ENCODE measurements at regions not wholly inside any gene's neighbourhood (a gene's known extent, or its start where the extent isn't known, plus 50 kb on each side); places are given as distances from the start of the nearest gene placed in this dataset.

DNA sequence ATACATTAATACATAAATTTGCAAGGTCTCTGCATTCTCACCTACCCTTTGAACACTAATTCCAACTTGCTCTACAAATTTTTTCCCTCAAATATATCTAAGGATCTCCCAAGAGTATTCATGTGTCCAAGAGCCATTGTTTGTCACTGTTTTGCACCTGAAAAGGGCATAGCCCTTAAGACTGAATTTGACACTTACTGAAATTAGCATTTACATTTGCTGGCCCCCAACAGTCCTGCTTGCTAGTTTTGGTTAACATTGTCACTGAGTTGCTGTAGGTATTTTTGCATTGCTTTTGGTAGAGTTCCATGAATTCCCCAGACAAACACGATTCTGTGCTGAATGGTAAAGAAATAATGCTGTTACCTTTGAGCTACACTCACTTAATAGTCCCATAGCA is 57.3 kb downstream of the KCNA4 start:
- ATAC-seq (no peak), DNase-seq (ENCODE audit: low spot score) (no peak)

DNA sequence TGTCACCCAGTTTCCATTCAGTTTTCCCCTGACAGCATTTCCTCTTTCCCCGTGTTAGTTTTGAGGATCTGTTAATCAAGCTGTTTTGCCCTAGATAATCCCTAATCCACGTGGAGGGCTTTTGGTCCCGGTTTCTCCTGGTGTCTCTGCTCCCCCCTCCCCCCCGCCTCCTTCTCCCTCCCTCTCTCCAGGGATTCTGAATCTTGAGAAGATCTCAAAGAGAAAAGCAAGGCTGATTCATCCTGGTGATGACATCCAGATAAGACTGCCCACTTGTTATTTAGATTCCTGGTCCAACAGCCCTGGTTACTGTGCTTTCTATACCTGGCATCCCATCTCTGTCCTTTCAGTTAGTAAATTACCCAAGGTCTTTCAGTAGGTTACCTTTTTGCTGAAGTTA is 59.4 kb downstream of the KCNA4 start:
- DNase-seq (ENCODE audit: low spot score) (no peak), ATAC-seq (no peak)

DNA sequence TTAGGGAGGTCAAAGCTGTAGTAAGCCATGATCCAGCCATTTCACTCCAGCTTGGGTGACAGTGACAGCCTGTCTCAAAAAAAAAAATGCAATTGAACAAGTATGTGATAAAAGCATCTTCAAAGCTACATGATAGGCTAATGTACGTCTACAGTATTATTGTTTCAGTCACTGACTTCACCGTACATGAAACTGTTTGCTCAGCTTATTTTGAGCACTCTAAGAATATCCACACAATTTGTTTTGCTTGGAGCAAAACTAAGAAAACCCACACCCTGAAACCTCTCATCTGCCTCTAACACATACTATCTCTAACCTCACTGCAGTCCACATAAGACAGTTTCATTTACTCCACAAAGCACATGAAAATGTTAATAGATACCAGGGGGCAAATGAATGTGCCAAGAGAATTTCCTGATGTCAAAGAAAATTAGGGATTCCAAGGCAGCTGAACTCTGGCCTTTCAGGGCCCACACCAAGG is 60.7 kb downstream of the KCNA4 start:
- ATAC-seq, result no peak

DNA sequence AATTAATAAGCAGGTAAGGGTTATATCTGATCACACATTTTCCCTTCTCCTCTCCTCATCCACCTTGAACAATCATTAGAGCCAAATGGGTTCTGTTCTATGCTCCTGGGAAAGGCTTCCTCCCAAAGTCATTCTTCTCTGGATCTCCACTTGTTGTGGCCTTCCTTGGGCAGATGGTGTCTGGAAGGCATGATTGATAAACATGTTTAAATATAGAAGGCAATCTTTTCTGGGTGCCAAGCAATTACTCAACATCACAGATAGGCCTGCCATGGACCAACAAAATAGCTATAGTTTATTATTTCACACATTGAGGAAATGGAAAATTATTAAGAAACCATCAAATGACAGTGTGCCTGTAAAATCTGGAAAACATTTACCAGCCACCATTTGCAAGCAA is 73.5 kb downstream of the KCNA4 start:
- no peak for ATAC-seq

More for the DNA sequence above, 60.7 kb downstream of the KCNA4 start:
- DNase-seq (ENCODE audit: low spot score), result no peak

DNA sequence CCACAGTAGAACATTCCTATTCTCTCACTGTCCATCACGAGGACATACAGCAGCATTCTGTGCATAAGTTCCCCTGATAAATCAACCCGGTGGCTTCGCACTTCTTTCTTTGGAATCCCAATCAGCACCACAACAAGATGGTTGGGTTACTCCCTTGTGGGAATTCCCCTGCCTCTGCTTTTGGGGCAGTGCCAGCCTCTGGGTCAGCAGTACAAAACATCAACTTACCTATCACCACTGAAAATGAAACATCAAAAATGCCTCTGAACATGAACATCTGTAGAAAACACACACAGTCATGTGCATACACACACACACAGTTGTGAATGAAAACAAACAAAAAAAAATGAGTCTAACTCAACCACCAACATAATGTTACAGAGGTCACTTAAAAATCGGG is 79.3 kb downstream of the KCNA4 start:
- ATAC-seq (no peak), DNase-seq (ENCODE audit: low spot score) (no peak)

More for the DNA sequence above, 73.5 kb downstream of the KCNA4 start:
- DNase-seq (ENCODE audit: low spot score), result no peak

DNA sequence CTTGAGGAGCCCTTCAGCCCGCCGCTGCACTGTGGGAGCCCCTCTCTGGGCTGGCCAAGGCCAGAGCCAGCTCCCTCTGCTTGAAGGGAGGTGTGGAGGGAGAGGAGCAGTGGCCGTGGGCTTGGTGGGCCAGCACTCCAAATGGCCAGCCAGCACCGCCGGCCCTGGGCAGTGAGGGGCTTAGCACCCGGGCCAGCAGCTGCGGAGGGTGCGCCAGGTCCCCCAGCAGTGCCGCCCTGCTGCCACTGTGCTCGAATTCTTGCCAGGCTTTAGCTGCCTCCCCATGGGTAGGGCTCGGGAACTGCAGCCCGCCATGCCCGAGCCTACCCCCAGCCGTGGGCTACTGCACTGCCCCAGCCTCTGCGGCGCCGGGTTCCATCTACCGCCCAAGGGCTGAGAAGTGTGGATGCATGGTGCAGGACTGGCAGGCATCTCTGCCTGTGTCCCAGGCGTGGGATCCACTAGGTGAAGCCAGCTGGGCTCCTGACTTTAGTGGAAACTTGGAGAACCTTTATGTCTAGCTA is 82.7 kb downstream of the KCNA4 start:
- DNase-seq (ENCODE audit: low spot score) (no peak), ATAC-seq (no peak)

DNA sequence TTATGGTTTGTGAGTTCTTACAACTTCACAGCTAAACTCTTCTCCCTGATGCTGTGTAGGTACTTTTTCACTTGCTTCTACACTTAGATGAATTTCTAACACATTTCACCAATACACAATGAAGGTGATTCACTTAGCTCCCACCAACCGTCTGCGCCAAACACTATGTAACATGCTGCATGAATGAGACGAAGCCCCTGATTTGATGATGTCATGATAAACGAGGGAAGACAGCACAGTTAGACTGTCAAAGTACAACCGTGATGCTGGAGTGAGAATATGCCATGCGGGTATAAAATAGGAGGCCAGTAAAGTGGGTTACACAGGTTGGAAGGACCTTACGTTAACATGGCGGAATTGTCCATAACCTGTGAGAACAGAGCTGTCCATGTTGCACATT is 100.8 kb downstream of the KCNA4 start:
- ATAC-seq, result no peak
- no peak for DNase-seq (ENCODE audit: low spot score)

DNA sequence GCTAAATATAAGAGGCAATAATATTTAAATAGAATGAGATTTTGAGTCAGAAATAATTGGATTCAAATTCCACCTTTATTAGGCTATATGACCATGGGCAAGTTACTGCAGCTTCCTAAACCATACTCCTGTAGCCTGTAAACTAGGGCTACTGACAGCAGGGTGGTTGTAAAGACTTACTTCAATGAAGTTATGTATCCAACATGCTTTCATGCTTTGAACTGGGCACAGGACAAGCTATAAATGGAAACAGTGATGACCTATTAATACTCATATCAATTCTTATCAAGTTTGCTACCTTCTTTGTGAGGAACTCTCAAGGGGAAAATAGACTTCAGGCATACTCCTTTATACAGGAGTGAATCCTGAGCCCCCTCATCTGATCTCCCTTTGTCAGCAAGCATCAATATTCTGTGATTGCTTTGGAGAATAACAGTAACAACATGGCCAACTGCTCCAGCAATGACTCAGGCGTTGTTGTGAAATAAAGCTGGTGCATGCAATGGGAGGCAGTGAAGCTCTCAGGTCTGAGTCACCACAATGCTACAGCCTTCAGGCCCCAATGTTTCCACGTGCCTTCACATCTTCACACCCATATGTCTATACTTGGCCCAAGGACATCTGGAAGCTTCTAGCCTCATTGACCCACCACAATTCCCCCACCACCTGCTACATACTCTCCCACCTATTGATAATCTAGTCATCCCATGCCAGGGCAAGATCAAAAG is 102.5 kb downstream of the KCNA4 start:
- ATAC-seq, result no peak
- no peak for DNase-seq (ENCODE audit: low spot score)

DNA sequence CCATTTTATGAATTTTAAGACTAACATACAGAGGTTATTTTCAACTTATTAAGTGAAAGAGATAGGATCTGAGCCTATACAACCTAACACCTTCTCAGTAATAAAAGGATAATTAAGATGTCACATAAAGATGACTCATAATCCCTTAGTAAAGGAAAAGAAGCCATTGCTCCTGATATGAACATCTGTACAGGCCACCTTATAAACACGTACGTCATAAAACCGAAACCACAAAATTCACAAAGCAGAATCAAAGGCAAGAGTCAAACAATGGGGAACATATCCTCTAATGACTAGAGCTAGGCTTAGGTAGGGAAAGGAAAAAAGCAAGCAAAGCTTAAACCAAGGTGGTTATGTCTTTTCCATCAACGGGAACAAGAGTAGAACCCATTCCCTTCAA is 103.5 kb downstream of the KCNA4 start:
- ATAC-seq (no peak), DNase-seq (ENCODE audit: low spot score) (no peak)

DNA sequence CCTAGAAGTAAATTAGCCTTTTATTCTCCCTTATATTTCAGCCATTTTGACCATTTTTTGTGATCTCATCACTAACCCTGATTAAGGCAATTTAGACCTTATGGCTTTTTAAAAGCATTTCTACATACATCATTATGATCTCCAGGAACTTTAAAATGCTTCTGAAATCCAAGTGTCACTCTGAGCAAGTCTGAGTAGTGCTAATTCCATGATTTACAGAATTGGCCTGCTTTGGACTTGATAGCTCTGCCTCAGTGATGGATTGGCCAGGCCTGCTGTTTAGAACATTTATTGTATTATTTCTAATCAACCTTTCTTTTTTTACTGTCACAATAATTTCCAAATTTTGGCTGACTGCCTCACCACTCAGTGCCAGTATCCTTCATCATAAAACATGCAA is 116.4 kb downstream of the KCNA4 start:
- ATAC-seq, result no peak
- no peak for DNase-seq (ENCODE audit: low spot score)

DNA sequence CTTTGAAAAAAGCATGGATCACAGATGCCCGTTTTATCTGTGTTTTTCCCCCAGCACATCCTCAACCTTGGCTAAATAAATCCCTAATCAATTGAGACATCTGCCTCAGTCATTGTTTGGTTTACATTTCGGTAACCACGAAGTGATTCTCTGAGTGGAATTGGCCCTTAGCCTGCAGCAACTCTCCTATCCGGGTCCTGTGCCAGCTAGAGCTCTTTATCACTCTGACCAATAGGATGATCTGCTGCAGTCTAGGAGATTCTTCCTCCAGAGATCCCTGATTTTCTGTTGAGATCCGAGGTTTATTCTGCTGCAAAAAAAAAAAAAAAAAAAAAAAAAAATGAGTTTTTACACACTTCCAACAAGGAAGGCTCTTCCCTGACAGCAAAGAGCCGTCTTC is 137.3 kb downstream of the KCNA4 start:
- ATAC-seq (no peak), DNase-seq (ENCODE audit: low spot score) (no peak)

DNA sequence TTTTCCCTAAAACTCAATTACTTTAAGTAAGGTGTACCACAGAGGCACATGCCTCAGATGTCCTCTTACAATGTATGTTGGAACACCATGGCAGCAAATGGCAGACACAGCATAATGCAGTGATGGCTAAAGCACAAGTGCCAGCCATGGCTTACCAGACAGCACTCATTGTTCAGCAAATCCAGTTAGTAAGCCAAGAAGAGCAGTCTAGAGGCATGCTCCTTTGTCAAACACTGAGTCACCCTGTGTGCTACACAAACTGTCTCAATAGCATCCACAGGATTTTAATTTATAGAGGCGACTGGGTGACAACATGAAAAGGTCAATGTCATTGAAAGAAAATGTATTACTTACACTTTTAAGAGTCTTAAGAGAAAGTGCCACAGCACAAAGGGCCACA is 140.6 kb downstream of the KCNA4 start:
- DNase-seq (ENCODE audit: low spot score) (no peak), ATAC-seq (no peak)

DNA sequence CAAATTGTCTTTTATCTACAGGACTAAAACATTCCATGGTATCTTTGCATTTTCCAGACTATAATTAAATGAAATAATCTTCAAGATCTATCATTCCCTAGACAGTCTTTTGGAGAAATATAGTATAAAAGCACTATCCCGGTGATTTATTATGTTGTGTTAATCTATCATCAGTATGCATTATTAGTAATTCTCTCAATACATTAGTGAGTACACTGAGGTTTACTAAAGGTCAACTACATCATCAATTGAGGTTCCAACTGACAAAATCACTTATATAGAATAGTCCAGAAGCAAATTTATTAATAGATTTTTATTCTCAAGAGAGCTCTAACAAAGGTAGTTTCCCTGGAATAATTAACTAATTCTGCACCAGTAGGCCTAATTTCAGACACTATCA is 169.6 kb downstream of the KCNA4 start:
- no peak for DNase-seq (ENCODE audit: low spot score)
- ATAC-seq, result no peak

DNA sequence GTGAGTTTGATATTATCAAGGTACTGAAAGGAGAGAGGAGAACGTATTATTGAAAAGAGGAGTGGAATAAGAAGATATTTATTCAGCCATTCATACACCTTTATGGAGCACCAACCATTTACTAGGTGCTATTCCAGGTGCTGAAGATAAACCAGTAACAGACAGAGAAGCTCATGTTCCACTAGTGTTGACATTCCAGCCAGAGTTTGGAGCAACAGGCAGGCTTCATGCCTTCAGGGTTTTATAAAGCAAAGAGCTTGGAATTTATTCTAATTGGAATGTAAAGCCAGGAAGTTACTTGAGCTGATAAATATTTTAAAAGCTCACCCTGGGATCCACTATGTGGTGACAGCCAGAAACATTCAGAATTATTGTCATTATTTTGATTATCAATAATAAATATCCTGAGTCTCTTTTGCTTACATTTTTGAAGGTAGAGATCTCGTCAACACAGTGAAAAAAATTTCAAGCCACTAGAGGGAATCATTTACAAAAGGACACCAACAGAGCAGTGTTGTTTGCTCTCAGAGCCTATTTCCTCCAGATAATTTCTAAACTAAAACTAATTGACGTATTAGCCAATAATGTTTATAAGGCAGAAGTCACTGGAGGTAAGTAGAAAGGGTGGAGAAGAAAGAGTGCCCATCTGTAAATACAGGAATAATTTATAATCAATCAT is 172.0 kb downstream of the KCNA4 start:
- DNase-seq (ENCODE audit: low spot score) (no peak), ATAC-seq (no peak)

DNA sequence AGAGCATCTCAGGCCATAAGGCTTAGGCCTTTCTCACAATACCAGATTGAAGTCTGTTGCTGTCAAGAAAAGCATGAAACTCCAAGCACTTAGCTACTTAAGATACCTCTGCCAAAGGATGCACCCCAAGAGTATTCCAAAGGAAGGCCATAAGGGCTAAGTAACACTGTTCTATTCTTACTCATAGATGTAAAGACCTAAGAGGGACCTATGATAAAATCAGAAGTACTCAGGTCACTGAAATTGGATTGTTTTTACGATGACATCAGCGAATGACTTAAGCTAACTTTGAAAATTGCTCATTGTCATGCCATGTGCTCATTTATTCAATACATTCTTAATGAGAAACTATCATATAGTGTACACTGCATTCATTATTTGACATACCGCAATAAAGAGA is 172.8 kb downstream of the KCNA4 start:
- DNase-seq (ENCODE audit: low spot score) (no peak), ATAC-seq (no peak)

DNA sequence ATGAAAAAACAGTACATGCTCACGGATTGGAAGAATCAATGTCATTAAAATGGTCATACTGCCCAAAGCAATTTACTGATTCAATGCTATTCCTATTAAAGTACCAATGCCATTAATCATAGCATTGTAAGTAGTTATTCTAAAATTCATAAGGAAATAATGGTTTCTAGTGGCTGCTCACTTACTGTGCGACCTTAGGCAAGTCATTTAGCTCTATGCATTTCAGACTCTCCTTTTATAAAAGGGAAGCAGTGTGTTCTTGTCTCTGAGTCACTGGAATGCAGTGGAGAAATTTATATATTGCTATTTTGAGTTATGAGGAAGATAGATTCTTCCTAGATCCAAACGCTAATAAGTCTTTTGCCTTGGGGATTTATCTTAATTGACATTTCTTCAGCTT is 174.8 kb downstream of the KCNA4 start:
- DNase-seq (ENCODE audit: low spot score), result no peak
- no peak for ATAC-seq

DNA sequence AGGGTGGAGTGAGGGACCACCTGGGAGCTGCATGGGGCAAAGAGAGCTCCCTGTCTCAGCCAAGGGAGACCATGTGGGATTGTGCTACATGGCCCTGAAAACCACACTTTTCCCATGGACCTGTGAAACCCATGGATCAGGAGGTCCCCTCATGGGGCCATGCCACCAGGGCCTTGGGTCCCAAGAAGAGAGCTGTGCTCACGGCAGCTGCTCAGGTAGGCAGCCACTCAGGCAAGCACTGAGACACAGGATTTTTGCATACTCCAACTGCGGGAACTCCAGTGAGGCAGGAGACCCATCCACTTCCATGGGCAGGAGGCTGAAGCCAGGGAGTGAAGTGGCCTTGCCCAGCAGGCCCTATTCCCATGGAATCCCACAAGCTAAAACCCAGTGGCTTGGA is 190.0 kb downstream of the KCNA4 start:
- no peak for DNase-seq (ENCODE audit: low spot score)
- ATAC-seq, result no peak

DNA sequence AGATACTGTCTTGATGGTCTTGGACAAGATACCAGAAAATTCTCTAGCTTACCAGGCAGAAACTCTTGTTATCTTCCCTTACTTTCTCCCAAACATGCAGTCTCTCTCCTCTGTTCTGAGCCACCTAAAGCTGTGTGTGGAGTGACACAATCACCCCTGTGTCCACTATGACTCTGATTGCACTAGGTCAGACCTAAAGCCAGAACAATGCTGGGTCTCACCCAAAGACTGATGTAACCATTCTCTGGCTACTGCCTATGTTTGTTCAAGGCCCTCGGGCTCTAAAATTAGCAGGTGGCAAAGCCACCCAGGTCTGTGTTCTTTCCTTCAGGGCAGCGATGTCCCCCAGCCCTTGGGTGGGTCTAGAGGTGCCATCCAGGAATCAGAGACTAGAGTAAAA is 200.5 kb downstream of the KCNA4 start:
- ATAC-seq (peak; percentile 98), DNase-seq (ENCODE audit: low spot score) (peak; percentile 72)

DNA sequence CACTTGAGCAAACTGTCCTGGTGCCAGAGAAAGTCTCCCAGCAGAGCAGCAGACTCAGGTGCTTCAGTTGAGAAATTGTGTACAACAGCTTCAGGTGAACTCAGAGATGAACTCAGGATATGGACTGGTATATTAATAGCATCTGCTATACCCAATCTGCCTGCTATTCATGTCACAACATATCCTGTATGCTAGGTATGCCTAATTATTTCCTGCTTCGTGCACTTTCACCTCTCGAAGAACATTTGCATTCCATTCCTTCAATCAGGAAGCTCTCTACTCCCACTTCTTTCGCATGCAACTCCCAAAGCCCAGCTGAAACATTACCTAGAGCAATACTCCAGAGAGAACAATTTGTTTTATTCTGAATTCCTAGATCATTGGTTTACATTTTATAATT is 207.7 kb downstream of the KCNA4 start:
- ATAC-seq (no peak), DNase-seq (ENCODE audit: low spot score) (no peak)

DNA sequence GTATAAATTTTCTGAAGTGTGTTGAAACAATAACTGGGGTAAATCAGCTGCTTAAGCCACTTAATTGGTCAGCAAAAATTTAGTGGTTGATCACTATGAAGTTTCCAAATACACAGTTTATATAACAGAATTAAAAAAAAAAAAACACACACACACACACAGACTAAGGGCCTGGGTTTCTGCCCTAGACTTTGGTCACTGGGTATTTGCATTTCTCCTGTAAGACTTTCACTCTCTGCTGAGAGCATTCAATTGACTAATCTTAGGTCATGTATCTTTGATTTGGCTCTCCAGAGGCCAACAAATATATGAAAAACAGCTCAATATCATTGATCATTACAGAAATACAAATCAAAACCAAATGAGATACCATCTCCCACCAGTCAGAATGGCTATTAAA is 214.3 kb downstream of the KCNA4 start:
- ATAC-seq (peak; percentile 90), DNase-seq (ENCODE audit: low spot score) (peak; percentile 53)

DNA sequence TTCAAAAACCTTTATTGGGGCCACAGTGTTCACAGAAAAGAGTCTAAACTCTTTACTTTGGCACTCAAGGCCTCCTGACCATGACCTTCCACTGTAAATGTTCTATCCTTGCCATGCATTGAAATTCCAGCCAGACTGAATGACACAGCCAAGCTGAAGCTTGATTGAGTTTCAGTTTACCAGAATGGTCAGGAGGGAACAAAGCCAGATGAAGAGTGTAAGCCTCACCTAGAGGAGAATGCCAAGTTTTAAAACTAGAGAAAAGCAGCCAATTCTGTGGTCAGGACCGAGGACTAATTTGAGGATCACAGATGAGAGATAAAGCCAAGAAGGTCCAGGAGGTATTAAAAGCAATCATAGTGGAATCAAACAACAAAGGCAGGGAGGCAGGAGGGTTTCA is 215.3 kb downstream of the KCNA4 start:
- ATAC-seq, result peak; percentile 85
- DNase-seq (ENCODE audit: low spot score), result peak; percentile 56

DNA sequence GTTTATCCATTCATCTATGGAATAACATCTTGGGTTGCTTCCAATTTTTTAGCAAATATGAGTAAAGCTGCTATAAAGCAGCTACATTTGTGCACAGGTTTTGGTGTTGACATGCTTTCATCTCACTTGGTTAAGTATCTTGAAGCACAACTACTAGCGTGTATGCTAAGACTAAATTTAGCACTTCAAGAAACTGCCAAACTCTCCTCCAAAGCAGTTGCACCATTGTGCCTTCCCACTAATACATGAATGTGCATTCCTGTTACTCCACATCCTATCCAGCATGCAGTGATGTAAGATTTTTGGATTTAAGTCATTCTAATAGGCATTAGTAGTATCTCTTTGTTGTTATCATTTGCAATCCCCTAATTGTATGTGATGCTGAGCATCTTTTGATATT is 230.7 kb downstream of the KCNA4 start:
- DNase-seq (ENCODE audit: low spot score) (no peak), ATAC-seq (no peak)
